ENCODE measurements at regions not wholly inside any gene's neighbourhood (a gene's known extent, or its start where the extent isn't known, plus 50 kb on each side); places are given as distances from the start of the nearest gene placed in this dataset.

DNA sequence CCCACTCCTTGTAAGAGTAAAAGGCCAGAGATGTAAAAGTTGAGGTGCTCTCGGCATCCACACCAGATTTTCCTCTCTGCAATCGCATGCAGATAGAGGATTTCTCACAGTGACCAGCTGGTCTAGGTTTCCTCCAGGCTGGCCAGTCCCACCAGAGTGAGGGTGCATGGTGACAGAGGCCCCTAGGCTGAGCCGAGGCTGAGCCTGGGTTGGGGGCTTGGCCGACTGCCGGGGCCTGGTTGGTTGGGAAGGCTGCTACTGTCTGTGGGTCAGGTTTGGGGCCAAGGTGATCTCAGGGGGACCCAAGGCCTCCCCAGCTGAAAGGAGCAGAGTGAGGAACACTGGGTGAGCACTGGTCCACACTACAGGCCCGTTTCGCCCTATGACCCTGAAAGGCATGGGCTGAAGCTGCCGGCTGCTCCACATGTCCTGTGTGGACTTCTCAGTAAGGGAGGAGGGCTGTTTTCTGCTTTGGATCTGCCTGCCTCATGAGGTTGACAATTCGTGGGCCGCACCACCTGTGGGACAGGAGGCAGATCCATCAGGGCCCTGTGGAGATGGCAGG is 400.8 kb upstream of the IRX4 start:
- DNase-seq, result no peak

GRCh38 chr5:2282893-2283292 is 400.2 kb upstream of the IRX4 start:
- no peak for DNase-seq

- no peak for DNase-seq
These were observed 399.4 kb upstream of the IRX4 start for GRCh38 chr5:2282034-2282690.

DNA sequence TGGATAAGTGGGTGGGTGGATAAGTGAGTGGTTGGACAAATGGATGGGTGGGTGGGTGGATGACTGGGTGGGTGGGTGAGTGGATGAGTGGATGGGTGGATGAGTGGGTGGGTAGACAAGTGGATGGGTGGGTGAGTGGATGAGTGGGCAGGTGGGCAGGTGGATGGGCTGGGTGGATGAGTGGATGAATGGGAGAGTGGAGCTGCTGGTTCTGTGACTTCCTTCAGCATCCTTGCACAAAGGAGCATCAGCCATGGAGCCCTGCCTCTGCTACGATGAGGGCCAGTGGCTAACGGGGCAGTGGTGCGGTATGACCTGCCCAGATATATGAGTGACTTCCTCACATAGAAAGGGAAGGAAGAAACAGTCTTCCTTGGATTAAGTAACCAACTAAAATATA is 398.7 kb upstream of the IRX4 start:
- DNase-seq, result no peak

DNA sequence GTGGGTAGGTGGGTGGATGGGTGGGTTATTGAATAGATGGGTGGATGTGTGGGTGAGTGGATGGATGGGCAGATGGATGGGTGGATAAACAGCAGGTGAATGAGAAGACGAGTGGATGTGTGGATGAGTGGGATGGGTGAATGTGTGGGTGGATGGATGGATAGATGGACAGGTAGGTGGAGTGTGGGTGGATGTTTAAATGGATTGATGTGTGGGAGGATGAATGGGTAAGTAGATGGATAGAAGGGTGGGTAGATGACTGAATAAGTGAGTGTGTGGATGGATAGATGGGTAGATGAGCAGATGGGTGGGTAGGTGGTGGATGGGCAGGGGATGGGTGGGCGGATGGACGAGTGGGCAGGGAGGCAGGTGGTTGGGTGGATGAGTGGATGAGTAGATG is 397.6 kb upstream of the IRX4 start:
- no peak for DNase-seq

- DNase-seq, result no peak
These were observed 396.2 kb upstream of the IRX4 start for GRCh38 chr5:2278825-2279456.

DNA sequence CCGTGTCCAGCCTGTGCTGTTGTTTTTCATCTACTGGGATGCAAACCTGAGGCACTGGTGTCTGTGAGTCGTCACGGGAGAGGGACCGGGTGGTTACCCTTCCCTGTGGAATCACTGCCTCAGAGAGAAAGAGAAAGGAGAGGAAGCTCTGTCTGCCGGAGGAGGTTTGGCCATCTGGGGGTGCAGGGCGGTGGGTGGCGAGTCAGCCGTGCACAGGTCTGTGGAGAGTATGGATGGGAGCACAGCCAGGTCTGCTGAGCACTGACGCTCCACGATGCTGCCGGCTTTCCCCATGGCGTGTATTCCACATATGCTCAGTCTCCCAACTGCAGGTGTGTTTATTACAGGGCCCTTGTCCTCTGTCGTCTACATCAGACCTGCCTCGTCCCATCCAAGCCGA is 395.2 kb upstream of the IRX4 start:
- no peak for DNase-seq

DNA sequence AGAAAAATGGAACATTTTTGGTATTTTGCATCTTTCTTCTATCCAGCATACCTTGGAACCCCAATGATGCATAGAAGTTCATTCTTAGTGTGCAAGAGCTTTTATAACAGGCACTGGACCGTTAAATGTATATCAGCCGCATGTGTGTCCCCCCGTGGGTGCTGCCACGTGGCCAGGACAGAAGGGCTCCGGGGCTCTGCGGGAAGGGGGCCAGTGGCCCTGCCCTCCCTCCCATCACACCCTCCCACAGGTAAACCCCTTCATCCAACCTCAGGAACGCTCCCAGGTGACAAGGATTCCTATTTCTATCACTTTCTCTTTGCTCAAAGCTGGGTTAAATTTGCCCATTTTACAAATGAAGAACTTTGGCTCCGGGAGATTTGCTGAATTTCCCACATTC is 393.4 kb upstream of the IRX4 start:
- DNase-seq, result no peak

GRCh38 chr5:2272755-2273154 is 390.0 kb upstream of the IRX4 start:
- DNase-seq, result no peak

- no peak for DNase-seq
These were observed 389.3 kb upstream of the IRX4 start for GRCh38 chr5:2272039-2272438.

- no peak for DNase-seq
These were observed 388.6 kb upstream of the IRX4 start for GRCh38 chr5:2271316-2271715.

GRCh38 chr5:2270467-2270866 is 387.7 kb upstream of the IRX4 start:
- DNase-seq, result no peak

DNA sequence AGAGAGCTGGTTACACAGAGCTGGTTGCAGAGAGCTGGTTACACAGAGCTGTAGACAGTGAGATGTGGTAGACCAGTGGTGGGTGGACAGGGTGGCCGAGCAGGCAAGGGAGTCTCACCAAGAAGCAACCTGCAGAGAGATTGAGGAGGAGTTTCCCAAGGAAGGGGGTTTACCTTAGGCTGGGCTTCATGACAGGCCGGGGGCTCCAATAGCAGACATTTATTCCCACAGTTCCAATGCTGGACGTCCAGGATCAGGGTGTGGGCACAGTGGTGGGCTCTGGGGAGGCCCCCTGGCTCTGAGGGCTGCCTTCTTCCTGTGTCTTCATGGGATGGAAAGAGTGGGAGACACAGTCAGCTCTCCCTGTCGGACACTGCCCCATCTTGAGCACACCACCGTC is 386.9 kb upstream of the IRX4 start:
- no peak for DNase-seq

- DNase-seq, result no peak
These were observed 385.3 kb upstream of the IRX4 start for GRCh38 chr5:2267991-2268390.

- no peak for DNase-seq
These were observed 384.0 kb upstream of the IRX4 start for GRCh38 chr5:2266641-2267240.

GRCh38 chr5:2265341-2265740 is 382.6 kb upstream of the IRX4 start:
- DNase-seq, result no peak

- DNase-seq, result no peak
These were observed 381.0 kb upstream of the IRX4 start for GRCh38 chr5:2263763-2264162.

DNA sequence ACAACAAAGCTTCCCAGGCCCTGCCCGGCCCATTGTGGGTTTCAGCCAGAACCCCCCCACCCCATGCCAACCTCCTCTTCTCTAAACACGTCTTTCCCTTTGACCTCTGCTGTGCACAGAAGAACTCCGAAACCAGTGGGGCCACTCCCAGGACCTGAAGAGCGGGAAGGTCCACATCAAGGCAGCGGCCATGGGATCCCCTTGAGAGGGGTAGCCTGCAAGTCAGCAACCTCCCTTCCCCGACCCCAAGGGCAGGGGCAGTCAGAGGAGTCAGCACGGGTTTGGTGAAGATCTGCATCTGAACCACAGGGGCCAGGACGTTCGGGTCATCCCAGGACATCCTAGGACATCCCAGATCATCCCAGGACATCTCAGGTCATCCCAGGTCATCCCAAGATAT is 379.9 kb upstream of the IRX4 start:
- DNase-seq, result no peak

DNA sequence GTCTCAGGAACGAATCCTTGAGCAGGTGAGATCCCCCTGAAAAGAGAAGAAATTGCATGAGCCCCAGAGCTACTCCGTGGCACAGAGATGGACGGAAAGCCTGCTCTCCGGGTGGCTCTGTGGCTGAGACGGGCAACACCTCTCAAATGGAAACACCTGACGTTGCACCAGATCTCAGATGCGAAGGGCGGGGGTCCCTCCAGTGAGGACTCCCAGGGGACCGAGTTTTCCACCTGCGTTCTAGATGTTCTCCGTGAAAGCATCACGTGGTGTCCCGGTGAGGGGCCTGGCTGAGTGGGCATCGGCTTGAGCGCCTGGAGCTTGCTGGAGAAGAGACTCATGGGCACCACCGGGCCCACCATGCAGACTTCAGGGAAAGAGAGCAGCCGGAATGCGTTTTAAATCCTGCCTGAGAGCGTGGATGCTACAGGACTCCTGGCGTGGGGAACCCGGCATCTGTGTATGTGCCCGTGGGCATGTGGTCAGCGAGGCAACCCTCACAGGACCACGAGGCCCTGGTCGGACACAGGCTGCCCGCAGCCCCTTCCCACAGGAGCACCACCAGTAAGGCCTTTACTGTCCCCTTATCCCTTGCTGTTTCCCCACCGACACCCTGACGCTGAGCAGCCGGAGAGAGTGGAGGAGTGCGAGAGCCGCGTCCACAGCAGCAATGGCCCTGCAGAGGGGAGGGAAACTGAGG is 378.4 kb upstream of the IRX4 start:
- DNase-seq, result no peak

GRCh38 chr5:2260211-2261003 is 377.7 kb upstream of the IRX4 start:
- DNase-seq, result no peak

GRCh38 chr5:2259494-2260107 is 376.9 kb upstream of the IRX4 start:
- DNase-seq, result no peak

GRCh38 chr5:2258861-2259260 is 376.1 kb upstream of the IRX4 start:
- no peak for DNase-seq

All from CD4-positive, alpha-beta T cell treated with Interferon gamma for 1 hour (primary cell).